Peyer's patch (tissue), 4 donors: ENCODE measurements at regions not wholly inside any gene's neighbourhood (a gene's known extent, or its start where the extent isn't known, plus 50 kb on each side); places are given as distances from the start of the nearest gene placed in this dataset.

Experiments
- DNase-seq, 3 donors: peaks; one replicate each; pipeline ENCODE4 v3.0.0-alpha.2; 2017 to 2019
- H3K27ac ChIP-seq, 4 donors: fragments of 200-600 bp; sonication (generic); one replicate each; pipeline ENCODE4 v1.5.1; 2016 to 2019
- H3K27me3 ChIP-seq, 2 donors: fragments of 200-600 bp; sonication (generic); one replicate each; pipeline ENCODE4 v1.5.1; 2019
- H3K36me3 ChIP-seq, 3 donors: fragments of 200-600 bp; sonication (generic); one replicate each; pipeline ENCODE4 v1.5.1; 2016 to 2019
- H3K4me1 ChIP-seq, 4 donors: fragments of 200-600 bp; sonication (generic); one replicate each; pipeline ENCODE4 v1.5.1; 2016 to 2019
- H3K4me3 ChIP-seq, 4 donors: fragments of 200-600 bp; sonication (generic); 1 replicate in 3 of 4; 2 replicates in 1 of 4; pipeline ENCODE4 v1.5.1; 2016 to 2019; ENCODE audit warnings: mild to moderate bottlenecking in 1 of 4
- H3K9me3 ChIP-seq, 4 donors: fragments of 200-600 bp; sonication (generic); one replicate each; pipeline ENCODE4 v1.5.1; 2016 to 2019; ENCODE audit warnings: mild to moderate bottlenecking in 1 of 4
- POLR2A ChIP-seq, 2 donors: fragments of 450-650 bp; IDR thresholded peaks; one replicate each; pipeline ENCODE4 v1.5.1; 2017; ENCODE audit warnings: antibody characterized with exemption in 2 of 2, mild to moderate bottlenecking in 2 of 2, moderate library complexity in 2 of 2
- TF ChIP-seq, protein P1 (sequence below), 6 experiments: fragments of 450-650 bp in 4 of 6; fragments of 200-600 bp in 2 of 6; sonication (generic) in 1 of 6; IDR thresholded peaks; one replicate each; pipeline ENCODE4 v1.5.1; 2017 to 2019; ENCODE audit warnings: antibody characterized with exemption in 6 of 6, mild to moderate bottlenecking in 3 of 6, moderate library complexity in 1 of 6

DNA sequence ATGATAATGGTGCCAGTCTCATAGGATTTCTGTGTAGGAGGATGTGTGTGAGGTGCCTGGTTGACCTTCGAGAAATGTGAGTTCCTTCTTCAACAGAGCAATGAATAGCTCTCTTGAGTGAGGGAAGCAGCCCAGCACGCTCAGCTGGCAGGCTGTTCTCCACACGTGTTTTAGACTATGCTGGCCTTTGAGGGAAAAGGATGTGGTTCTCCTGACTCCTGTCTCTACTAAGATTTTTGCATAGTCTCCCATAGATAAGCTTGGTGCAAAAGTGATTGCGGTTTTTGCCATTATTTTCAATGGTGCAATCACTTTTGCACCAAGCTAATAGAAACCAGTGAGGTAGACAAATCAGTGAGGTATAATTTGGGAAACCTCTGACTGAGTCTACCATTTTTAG lies 284.1 kb downstream of the SLC4A3 start:
- Histone ChIP-seq H3K9me3 (no peaks in the 10 kb centered on the region), H3K4me1 (no peaks in the 10 kb centered on the region), H3K27ac (no peak overlapping the region), H3K36me3 (no peaks in the 10 kb centered on the region), H3K27me3 (no peaks in the 10 kb centered on the region), H3K4me3 (no peak overlapping the region)
- TF ChIP-seq POLR2A (IDR thresholded peaks at IDR 0.05): no peak
- no peak for DNase-seq

DNA sequence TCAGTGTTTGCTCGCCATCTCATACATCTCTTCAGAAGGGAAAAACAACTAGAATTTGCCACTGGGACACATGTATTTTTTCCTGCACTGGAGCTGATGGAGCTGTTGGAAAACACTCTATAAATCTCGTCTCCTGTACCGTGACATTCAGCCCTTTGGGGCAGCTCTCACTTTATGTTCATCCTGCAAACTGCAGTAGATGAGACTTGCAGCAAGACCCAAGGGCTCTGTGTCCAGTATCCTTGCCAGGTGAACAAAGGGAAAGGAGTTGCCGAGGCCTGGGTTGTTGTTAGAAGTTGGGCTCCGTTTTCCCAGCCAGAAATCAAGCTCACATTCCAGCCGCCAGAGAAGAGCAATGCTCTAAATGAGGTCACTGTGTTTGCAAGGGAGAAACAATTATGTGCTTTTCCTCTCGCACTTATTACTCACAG lies 285.1 kb downstream of the SLC4A3 start:
- no peak for DNase-seq
- TF ChIP-seq POLR2A (IDR thresholded peaks at IDR 0.05): no peak
- TF ChIP-seq, protein P1, sequence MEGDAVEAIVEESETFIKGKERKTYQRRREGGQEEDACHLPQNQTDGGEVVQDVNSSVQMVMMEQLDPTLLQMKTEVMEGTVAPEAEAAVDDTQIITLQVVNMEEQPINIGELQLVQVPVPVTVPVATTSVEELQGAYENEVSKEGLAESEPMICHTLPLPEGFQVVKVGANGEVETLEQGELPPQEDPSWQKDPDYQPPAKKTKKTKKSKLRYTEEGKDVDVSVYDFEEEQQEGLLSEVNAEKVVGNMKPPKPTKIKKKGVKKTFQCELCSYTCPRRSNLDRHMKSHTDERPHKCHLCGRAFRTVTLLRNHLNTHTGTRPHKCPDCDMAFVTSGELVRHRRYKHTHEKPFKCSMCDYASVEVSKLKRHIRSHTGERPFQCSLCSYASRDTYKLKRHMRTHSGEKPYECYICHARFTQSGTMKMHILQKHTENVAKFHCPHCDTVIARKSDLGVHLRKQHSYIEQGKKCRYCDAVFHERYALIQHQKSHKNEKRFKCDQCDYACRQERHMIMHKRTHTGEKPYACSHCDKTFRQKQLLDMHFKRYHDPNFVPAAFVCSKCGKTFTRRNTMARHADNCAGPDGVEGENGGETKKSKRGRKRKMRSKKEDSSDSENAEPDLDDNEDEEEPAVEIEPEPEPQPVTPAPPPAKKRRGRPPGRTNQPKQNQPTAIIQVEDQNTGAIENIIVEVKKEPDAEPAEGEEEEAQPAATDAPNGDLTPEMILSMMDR (IDR thresholded peaks at IDR 0.05): no peak
- no peaks in the 10 kb centered on the region for H3K4me1 ChIP-seq
- no peaks in the 10 kb centered on the region for H3K27me3 ChIP-seq
- no peaks in the 10 kb centered on the region for H3K9me3 ChIP-seq
- no peaks in the 10 kb centered on the region for H3K36me3 ChIP-seq
- no peak overlapping the region for H3K27ac ChIP-seq
- no peak overlapping the region for H3K4me3 ChIP-seq

DNA sequence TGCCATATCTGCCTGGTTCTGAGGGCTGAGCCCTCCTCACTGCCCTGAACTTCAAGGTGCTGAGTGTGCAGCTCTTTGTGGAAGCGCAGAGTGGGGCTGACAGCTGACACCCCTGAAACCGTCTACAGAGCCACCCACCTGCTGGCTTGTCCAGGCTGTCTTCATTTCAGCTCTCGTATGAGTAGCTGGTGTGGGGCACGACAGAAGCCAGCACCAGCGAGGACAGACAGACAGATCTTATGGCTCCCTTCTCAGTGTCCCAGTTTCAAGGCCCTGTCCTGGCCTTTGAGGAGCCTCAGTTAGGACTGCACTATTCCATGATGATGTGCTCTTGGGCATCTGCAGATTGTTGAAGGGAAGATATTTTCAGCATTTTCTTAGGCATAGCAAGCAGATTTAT lies 287.1 kb downstream of the SLC4A3 start:
- Histone ChIP-seq H3K4me1 (no peaks in the 10 kb centered on the region), H3K9me3 (no peaks in the 10 kb centered on the region), H3K27ac (no peak overlapping the region)

GRCh38 chr2:219916281-219916680 lies 288.9 kb downstream of the SLC4A3 start:
- no peak for DNase-seq
- no peak for TF ChIP-seq POLR2A (IDR thresholded peaks at IDR 0.05)
- TF ChIP-seq, protein P1 (IDR thresholded peaks at IDR 0.05): no peak
- Histone ChIP-seq H3K4me3 (no peak overlapping the region), H3K27me3 (no peaks in the 10 kb centered on the region), H3K4me1 (no peaks in the 10 kb centered on the region), H3K9me3 (no peaks in the 10 kb centered on the region), H3K36me3 (no peaks in the 10 kb centered on the region), H3K27ac (no peak overlapping the region)

More for the DNA sequence above, 287.1 kb downstream of the SLC4A3 start:
- Histone ChIP-seq H3K27me3 (no peaks in the 10 kb centered on the region), H3K36me3 (no peaks in the 10 kb centered on the region), H3K4me3 (no peak overlapping the region)
- no peak for DNase-seq
- no peak for TF ChIP-seq POLR2A (IDR thresholded peaks at IDR 0.05)
- TF ChIP-seq, protein P1 (IDR thresholded peaks at IDR 0.05): no peak

- Histone ChIP-seq H3K4me1 (no peaks in the 10 kb centered on the region), H3K27me3 (no peaks in the 10 kb centered on the region), H3K27ac (no peak overlapping the region), H3K9me3 (no peaks in the 10 kb centered on the region), H3K36me3 (no peaks in the 10 kb centered on the region), H3K4me3 (no peak overlapping the region)
- DNase-seq: no peak
- TF ChIP-seq, protein P1 (IDR thresholded peaks at IDR 0.05): no peak
- no peak for TF ChIP-seq POLR2A (IDR thresholded peaks at IDR 0.05)
These were observed 289.5 kb downstream of the SLC4A3 start for GRCh38 chr2:219916726-219917440.

- no peaks in the 10 kb centered on the region for H3K36me3 ChIP-seq
- no peak overlapping the region for H3K27ac ChIP-seq
- H3K9me3 ChIP-seq: no peaks in the 10 kb centered on the region
- no peak overlapping the region for H3K4me3 ChIP-seq
- no peaks in the 10 kb centered on the region for H3K4me1 ChIP-seq
- no peak for TF ChIP-seq POLR2A (IDR thresholded peaks at IDR 0.05)
- TF ChIP-seq, protein P1 (IDR thresholded peaks at IDR 0.05): no peak
- H3K27me3 ChIP-seq: no peaks in the 10 kb centered on the region
- no peak for DNase-seq
These were observed 290.8 kb downstream of the SLC4A3 start for GRCh38 chr2:219918254-219918653.
